ENCODE measurements at regions not wholly inside any gene's neighbourhood (a gene's known extent, or its start where the extent isn't known, plus 50 kb on each side); places are given as distances from the start of the nearest gene placed in this dataset.

DNA sequence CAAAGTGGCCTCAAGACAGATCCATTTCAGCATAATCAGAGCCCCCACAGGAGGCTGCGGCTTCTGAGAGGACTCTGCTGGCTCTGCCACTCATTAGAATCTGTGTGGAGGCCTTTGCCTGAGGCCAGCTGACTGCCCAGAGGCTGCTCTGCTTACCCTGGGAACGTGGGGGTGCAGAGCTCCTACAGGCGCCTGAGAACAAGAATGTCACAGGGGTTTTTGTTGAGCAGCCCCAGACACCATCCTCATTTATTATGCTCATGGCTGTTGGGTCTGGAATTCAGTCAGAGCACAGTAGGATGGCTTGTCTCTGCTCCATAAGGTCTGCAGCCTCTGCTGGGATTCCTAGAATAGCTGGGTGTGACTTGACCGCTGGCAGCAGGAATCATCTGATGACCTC is 101.8 kb upstream of the GDF10 start:
- no peak for TF ChIP-seq FOXP2 (optimal IDR thresholded peaks at IDR 0.05; ENCODE audit: control extremely low read depth, extremely low read length, insufficient read depth)
- TF ChIP-seq EZH2 (IDR thresholded peaks at IDR 0.05), result no peak
- TF ChIP-seq POLR2AphosphoS5 (IDR thresholded peaks at IDR 0.05; ENCODE audit: borderline replicate concordance, low read depth, low read length), result no peak

Measured in SK-N-MC (cell line).